H1 (cell line): ENCODE measurements at regions not wholly inside any gene's neighbourhood (a gene's known extent, or its start where the extent isn't known, plus 50 kb on each side); places are given as distances from the start of the nearest gene placed in this dataset.

ENCODE experiments used
- CTCF ChIA-PET: fragments of 300-600 bp; sonication (Branson Sonifier 250); formaldehyde crosslinking; loops from one replicate; lab custom pipeline; 2021; ENCODE audit not compliant: partially characterized antibody; lab: Charles Lee
- POLR2A ChIA-PET: fragments of 300-600 bp; sonication (Branson Sonifier 250); formaldehyde crosslinking; loops from one replicate; lab custom pipeline; 2021; ENCODE audit warnings: inconsistent platforms; ENCODE audit not compliant: partially characterized antibody; lab: Charles Lee
- DNase-seq, 2 experiments: peaks; one replicate each; pipeline versions ENCODE4 v3.0.0 to v3.0.0-alpha.2; 2010 to 2022; ENCODE audit warnings: low spot score in 2 of 2, low read depth in 1 of 2, mixed read lengths in 1 of 2
- FAIRE-seq: peaks from 2 replicates; lab custom pipeline; 2011; peaks lifted over from hg19 to GRCh38; lab: Jason Lieb, UNC
- H2AFZ ChIP-seq: 2 replicates; pipeline ENCODE4 v1.8.1; 2012; ENCODE audit warnings: low read length, inconsistent platforms
- H2AK5ac ChIP-seq: 2 replicates; pipeline ENCODE4 v1.6.1; 2013; ENCODE audit warnings: low read depth, low read length
- H2BK120ac ChIP-seq: replicated peaks from 2 replicates; pipeline ENCODE3; 2013; ENCODE audit warnings: low read depth, low read length, inconsistent platforms
- H2BK12ac ChIP-seq: 2 replicates; pipeline ENCODE4 v1.6.1; 2013; ENCODE audit warnings: low read depth, low read length
- H2BK15ac ChIP-seq: 2 replicates; pipeline ENCODE4 v1.6.1; 2013; ENCODE audit warnings: low read length
- H2BK20ac ChIP-seq: 2 replicates; pipeline ENCODE4 v1.6.1; 2013; ENCODE audit warnings: low read length
- H2BK5ac ChIP-seq: 2 replicates; pipeline ENCODE4 v1.6.1; 2013; ENCODE audit warnings: low read depth, low read length
- H3K14ac ChIP-seq: 2 replicates; pipeline ENCODE4 v1.6.1; 2013; ENCODE audit warnings: inconsistent platforms; ENCODE audit not compliant: insufficient read length
- H3K18ac ChIP-seq: 2 replicates; pipeline ENCODE4 v1.6.1; 2013; ENCODE audit warnings: low read length; ENCODE audit errors: extremely low read depth
- H3K23ac ChIP-seq: 2 replicates; pipeline ENCODE4 v1.6.1; 2013; ENCODE audit warnings: inconsistent platforms; ENCODE audit not compliant: insufficient read length
- H3K23me2 ChIP-seq: 2 replicates; pipeline ENCODE4 v1.6.1; 2013; ENCODE audit warnings: low read depth, low read length
- H3K27ac ChIP-seq: 2 replicates; pipeline ENCODE4 v1.6.1; 2011; ENCODE audit warnings: low read depth, low read length, inconsistent platforms
- H3K27me3 ChIP-seq, 4 experiments: replicated peaks in 1 of 4; 1 replicate in 1 of 4; 2 replicates in 3 of 4; pipeline versions ENCODE4 v1.6.1 to v1.8.1; 2011 to 2013; ENCODE audit warnings: low read length in 3 of 4, mild to moderate bottlenecking in 3 of 4, inconsistent platforms in 2 of 4, mixed read lengths in 2 of 4, moderate library complexity in 1 of 4; ENCODE audit not compliant: control insufficient read depth in 3 of 4, insufficient read depth in 3 of 4; ENCODE audit errors: extremely low read depth in 1 of 4
- H3K36me3 ChIP-seq, 4 experiments: 2 replicates each; pipeline versions ENCODE4 v1.6.1 to v1.8.1; 2011 to 2013; ENCODE audit warnings: mild to moderate bottlenecking in 4 of 4, low read length in 3 of 4, moderate library complexity in 2 of 4, control low read depth in 1 of 4, inconsistent platforms in 1 of 4; ENCODE audit not compliant: insufficient read depth in 4 of 4, control insufficient read depth in 2 of 4
- H3K4ac ChIP-seq: replicated peaks from 2 replicates; pipeline ENCODE3; 2013; ENCODE audit warnings: low read length, low read depth, mixed read lengths, inconsistent platforms; ENCODE audit not compliant: insufficient read length
- H3K4me1 ChIP-seq, 4 experiments: replicated peaks in 1 of 4; 1 replicate in 1 of 4; 2 replicates in 3 of 4; pipeline versions ENCODE4 v1.6.1 to v1.8.1; 2011 to 2013; ENCODE audit warnings: low read length in 3 of 4, inconsistent platforms in 2 of 4, mixed read lengths in 1 of 4; ENCODE audit not compliant: insufficient read depth in 4 of 4, control insufficient read depth in 3 of 4
- H3K4me2 ChIP-seq, 2 experiments: 2 replicates each; pipeline versions ENCODE4 v1.6.1 to v1.8.1; 2011 to 2013; ENCODE audit warnings: low read depth in 2 of 2, low read length in 2 of 2, control low read depth in 1 of 2, inconsistent platforms in 1 of 2, mild to moderate bottlenecking in 1 of 2; ENCODE audit not compliant: insufficient read depth in 1 of 2
- H3K4me3 ChIP-seq, 4 experiments: fragments of 200-600, 300-600 bp in 1 of 4; sonication (generic), shearing (Covaris generic), sonication (Bioruptor Twin) in 1 of 4; 2 replicates each; pipeline versions ENCODE4 v1.5.1 to v1.8.1; 2011 to 2016; ENCODE audit warnings: low read length in 4 of 4, low read depth in 3 of 4, control low read depth in 2 of 4, inconsistent platforms in 2 of 4, mild to moderate bottlenecking in 2 of 4, mixed read lengths in 1 of 4, moderate library complexity in 1 of 4; ENCODE audit not compliant: insufficient read depth in 2 of 4; ENCODE audit errors: extremely low read depth in 1 of 4
- H3K56ac ChIP-seq: replicated peaks from 2 replicates; pipeline ENCODE3; 2013; ENCODE audit warnings: low read depth, mild to moderate bottlenecking, mixed read lengths, low read length, inconsistent platforms; ENCODE audit not compliant: insufficient read length
- H3K79me1 ChIP-seq: 2 replicates; pipeline ENCODE4 v1.6.1; 2013; ENCODE audit warnings: low read depth, low read length, control low read depth
- H3K79me2 ChIP-seq, 2 experiments: 2 replicates each; pipeline versions ENCODE4 v1.6.1 to v1.8.1; 2012 to 2013; ENCODE audit warnings: low read length in 2 of 2, mild to moderate bottlenecking in 2 of 2, inconsistent platforms in 1 of 2; ENCODE audit not compliant: insufficient read depth in 2 of 2, control insufficient read depth in 1 of 2
- H3K9ac ChIP-seq, 4 experiments: replicated peaks in 1 of 4; 1 replicate in 1 of 4; 2 replicates in 3 of 4; pipeline versions ENCODE4 v1.6.1 to v1.8.1; 2011 to 2013; ENCODE audit warnings: low read depth in 3 of 4, low read length in 3 of 4, control low read depth in 2 of 4, mild to moderate bottlenecking in 2 of 4, moderate library complexity in 2 of 4, inconsistent platforms in 1 of 4; ENCODE audit errors: extremely low read depth in 1 of 4
- H3K9me3 ChIP-seq, 2 experiments: 2 replicates each; pipeline versions ENCODE4 v1.6.1 to v1.8.1; 2012 to 2013; ENCODE audit warnings: mild to moderate bottlenecking in 2 of 2, moderate library complexity in 2 of 2, control low read depth in 1 of 2, inconsistent platforms in 1 of 2, low read depth in 1 of 2, low read length in 1 of 2, mixed read lengths in 1 of 2; ENCODE audit not compliant: insufficient read depth in 2 of 2
- H4K20me1 ChIP-seq, 2 experiments: replicated peaks in 1 of 2; 2 replicates each; pipeline versions ENCODE3 to v1.8.1; 2011 to 2013; ENCODE audit warnings: inconsistent platforms in 2 of 2, low read length in 2 of 2, mild to moderate bottlenecking in 1 of 2; ENCODE audit not compliant: insufficient read depth in 2 of 2, control insufficient read depth in 1 of 2
- H4K5ac ChIP-seq: 2 replicates; pipeline ENCODE4 v1.6.1; 2013; ENCODE audit warnings: low read length, low read depth, mixed read lengths, inconsistent platforms; ENCODE audit not compliant: insufficient read length
- H4K8ac ChIP-seq: 2 replicates; pipeline ENCODE4 v1.8.0; 2013; ENCODE audit warnings: mild to moderate bottlenecking, moderate library complexity, low read length, inconsistent platforms; ENCODE audit not compliant: insufficient read depth; ENCODE audit errors: extremely low read depth
- H4K91ac ChIP-seq: replicated peaks from 2 replicates; pipeline ENCODE3; 2013; ENCODE audit warnings: low read length, mixed read lengths, inconsistent platforms; ENCODE audit not compliant: insufficient read length
- CHD2 ChIP-seq: IDR thresholded peaks from 2 replicates; pipeline ENCODE4 v1.6.1; 2012; ENCODE audit warnings: low read length, improper control_type of control experiment
- EZH2 ChIP-seq: fragments of 200-600 bp; sonication (generic); IDR thresholded peaks from 2 replicates; pipeline ENCODE4 v1.7.1; 2012; ENCODE audit warnings: low read depth, mild to moderate bottlenecking, moderate library complexity, low read length, inconsistent platforms; ENCODE audit not compliant: severe bottlenecking
- HDAC2 ChIP-seq, 2 experiments: fragments of 300-600 bp in 1 of 2; sonication (generic) in 1 of 2; IDR thresholded peaks; 2 replicates each; pipeline ENCODE4 v1.6.1; 2011 to 2012; ENCODE audit warnings: low read depth in 2 of 2, low read length in 2 of 2, mild to moderate bottlenecking in 2 of 2, moderate library complexity in 2 of 2, borderline replicate concordance in 1 of 2, inconsistent platforms in 1 of 2
- KDM4A ChIP-seq: IDR thresholded peaks from one replicate; pipeline ENCODE4 v1.7.1; 2012; ENCODE audit warnings: low read depth, mild to moderate bottlenecking, moderate library complexity, low read length, inconsistent platforms; ENCODE audit not compliant: severe bottlenecking
- KDM5A ChIP-seq: fragments of 200-600 bp; IDR thresholded peaks from 2 replicates; pipeline ENCODE4 v1.7.1; 2012; ENCODE audit warnings: mild to moderate bottlenecking, low read length, inconsistent platforms, mixed read lengths
- RAD21 ChIP-seq, 2 experiments: IDR thresholded peaks in 1 of 2; conservative IDR thresholded peaks in 1 of 2; 2 replicates each; pipeline ENCODE4 v1.6.1; 2011; ENCODE audit warnings: low read depth in 2 of 2, low read length in 2 of 2, improper control_type of control experiment in 1 of 2, inconsistent platforms in 1 of 2, mild to moderate bottlenecking in 1 of 2, moderate library complexity in 1 of 2
- RBBP5 ChIP-seq: IDR thresholded peaks from 2 replicates; pipeline ENCODE4 v1.7.1; 2012; ENCODE audit warnings: low read depth, mild to moderate bottlenecking, inconsistent platforms, low read length, moderate library complexity, borderline replicate concordance
- TAF1 ChIP-seq: IDR thresholded peaks from 2 replicates; pipeline ENCODE4 v1.6.1; 2011; ENCODE audit warnings: mild to moderate bottlenecking, low read depth, low read length
- YY1 ChIP-seq: IDR thresholded peaks from 2 replicates; pipeline ENCODE4 v1.6.1; 2011; ENCODE audit warnings: low read depth, mild to moderate bottlenecking, low read length

GRCh38 chr3:98651780-98652077, 58.3 kb upstream of the CPOX start:
- no peak overlapping the region for H4K91ac ChIP-seq
- H4K5ac ChIP-seq = no peak overlapping the region
- H3K79me2 ChIP-seq = no peaks in the 10 kb centered on the region
- no peak overlapping the region for H3K4me2 ChIP-seq
- H3K18ac ChIP-seq = no peak overlapping the region
- H3K36me3 ChIP-seq = no peaks in the 10 kb centered on the region
- H3K23me2 ChIP-seq = no peaks in the 10 kb centered on the region
- H2BK20ac ChIP-seq = no peak overlapping the region
- H3K23ac ChIP-seq = no peak overlapping the region
- H2AFZ ChIP-seq = no peak overlapping the region
- H3K27me3 ChIP-seq = no peaks in the 10 kb centered on the region
- CTCF ChIA-PET = no interaction called here
- no peak overlapping the region for H2BK5ac ChIP-seq
- no peak overlapping the region for H3K4ac ChIP-seq
- no peak overlapping the region for H3K14ac ChIP-seq
- H3K4me3 ChIP-seq = no peak overlapping the region
- no peak overlapping the region for H2AK5ac ChIP-seq
- no peak overlapping the region for H3K27ac ChIP-seq
- H3K9me3 ChIP-seq = no peaks in the 10 kb centered on the region
- H4K8ac ChIP-seq = no peak overlapping the region
- H3K4me1 ChIP-seq = no peaks in the 10 kb centered on the region
- POLR2A ChIA-PET = no interaction called here
- no peak overlapping the region for H2BK120ac ChIP-seq
- no peak overlapping the region for H3K9ac ChIP-seq
- H2BK15ac ChIP-seq = no peak overlapping the region
- no peak overlapping the region for H2BK12ac ChIP-seq
- TF ChIP-seq YY1 = no peak
- TF ChIP-seq CHD2 = no peak
- no peak for TF ChIP-seq KDM4A
- no peak for TF ChIP-seq RBBP5
- TF ChIP-seq KDM5A = no peak
- TF ChIP-seq EZH2 = no peak
- no peak for TF ChIP-seq TAF1
- no peak for TF ChIP-seq HDAC2 (IDR thresholded peaks at IDR 0.05; ENCODE audit: borderline replicate concordance in 1 of 2, low read depth in 2 of 2, low read length in 2 of 2)
- no peak for TF ChIP-seq RAD21 (IDR thresholded peaks at IDR 0.05 in 1 of 2, conservative IDR thresholded peaks at IDR 0.05 in 1 of 2; ENCODE audit: low read depth in 2 of 2, low read length in 2 of 2)
- H4K20me1 ChIP-seq = no peaks in the 10 kb centered on the region
- DNase-seq (no peak), FAIRE-seq (no peak)
- H3K79me1 ChIP-seq = no peaks in the 10 kb centered on the region
- no peak overlapping the region for H3K56ac ChIP-seq
